Suprapubic skin (tissue), 4 donors: ENCODE measurements at regions not wholly inside any gene's neighbourhood (a gene's known extent, or its start where the extent isn't known, plus 50 kb on each side); places are given as distances from the start of the nearest gene placed in this dataset.

Source experiments
- CTCF ChIP-seq, 2 donors: fragments of 200-600 bp in 1 of 2; fragments of 450-650 bp in 1 of 2; sonication (generic) in 1 of 2; IDR thresholded peaks; one replicate each; pipeline ENCODE4 v1.5.1; 2016 to 2019; ENCODE audit warnings: antibody characterized with exemption in 2 of 2, mild to moderate bottlenecking in 1 of 2, moderate library complexity in 1 of 2
- EP300 ChIP-seq: sonication (generic); formaldehyde crosslinking; IDR thresholded peaks from one replicate; pipeline ENCODE4 v1.6.1; 2017; ENCODE audit warnings: antibody characterized with exemption
- POLR2A ChIP-seq, 2 donors: fragments of 450-650 bp; IDR thresholded peaks; one replicate each; pipeline ENCODE4 v1.6.1; 2017; ENCODE audit warnings: antibody characterized with exemption in 2 of 2, mild to moderate bottlenecking in 2 of 2, moderate library complexity in 2 of 2
- POLR2AphosphoS5 ChIP-seq, 3 donors: sonication (generic); formaldehyde crosslinking; IDR thresholded peaks; one replicate each; pipeline ENCODE4 v1.6.1; 2017; ENCODE audit warnings: antibody characterized with exemption in 3 of 3

GRCh38 chr14:103205541-103205906, 82.3 kb downstream of the TNFAIP2 start:
- no peak for TF ChIP-seq CTCF (IDR thresholded peaks at IDR 0.05)
- TF ChIP-seq POLR2AphosphoS5 (IDR thresholded peaks at IDR 0.05) = no peak
- TF ChIP-seq POLR2A (IDR thresholded peaks at IDR 0.05) = no peak
- no peak for TF ChIP-seq EP300
